ENCODE measurements at regions not wholly inside any gene's neighbourhood (a gene's known extent, or its start where the extent isn't known, plus 50 kb on each side); places are given as distances from the start of the nearest gene placed in this dataset.

GRCh38 chr22:44646668-44647067, 55.3 kb upstream of the PRR5 start:
- intact Hi-C loops (cut with micrococcal nuclease; ENCODE audit: unreplicated experiment), result no loop called here
- POLR2A ChIA-PET, result interaction anchor here (0.6 to 0.7 kb wide), 2 partner anchors 104 to 207 kb away, joined by 5 to 12 read pairs; no protein-coding TSS in a partner anchor
- no peaks in the 10 kb centered on the region for H3K36me3 ChIP-seq (ENCODE audit: control insufficient read depth, insufficient read depth, low read length)
- no peak overlapping the region for H3K27ac ChIP-seq (ENCODE audit: low read length)
- H3K4me1 ChIP-seq (ENCODE audit: control insufficient read depth, insufficient read depth, low read length), result peaks cover 5% of the 10 kb centered on the region; the same call in 1 of the 2 replicates
- ATAC-seq (no peak), DNase-seq (ENCODE audit: low read depth, low spot score) (no peak)
- TF ChIP-seq SIN3A (IDR thresholded peaks at IDR 0.05; ENCODE audit: borderline replicate concordance, insufficient read depth, low read depth, low read length) (no peak), POLR2AphosphoS5 (IDR thresholded peaks at IDR 0.05; ENCODE audit: low read depth, low read length) (no peak), TCF7L2 (IDR thresholded peaks at IDR 0.05; ENCODE audit: low read depth, low read length) (no peak), CTCF (IDR thresholded peaks at IDR 0.05) (no peak), REST (IDR thresholded peaks at IDR 0.05; ENCODE audit: insufficient read depth in 1 of 2, low read depth in 2 of 2, low read length in 1 of 2) (no peak)
- no peaks in the 10 kb centered on the region for H3K9me3 ChIP-seq (ENCODE audit: control insufficient read depth, insufficient read depth, low read depth, low read length)
- CTCF ChIA-PET, result interaction anchor here (0.7 kb wide), 1 partner anchor 32 kb away, joined by 7 read pairs; no protein-coding TSS in a partner anchor
- in situ Hi-C loops (cut with HindIII; ENCODE audit: low pct_unique_long_range_greater_than_20kb, low sequenced_read_pairs), result no loop called here
- no peaks in the 10 kb centered on the region for H3K27me3 ChIP-seq (ENCODE audit: control insufficient read depth, insufficient read depth, low read length)
- no peak overlapping the region for H3K4me3 ChIP-seq (ENCODE audit: low read depth in 2 of 2, low read length in 2 of 2)
- no TSS peak for BruUV-seq (replicated peaks)

- H3K27ac ChIP-seq (ENCODE audit: low read length), result no peak overlapping the region
- no peaks in the 10 kb centered on the region for H3K36me3 ChIP-seq (ENCODE audit: control insufficient read depth, insufficient read depth, low read length)
- H3K4me1 ChIP-seq (ENCODE audit: control insufficient read depth, insufficient read depth, low read length), result peaks cover 5% of the 10 kb centered on the region; the same call in 1 of the 2 replicates
- no peak for ATAC-seq
- TF ChIP-seq CTCF (IDR thresholded peaks at IDR 0.05), result no peak
- no peak for TF ChIP-seq POLR2AphosphoS5 (IDR thresholded peaks at IDR 0.05; ENCODE audit: low read depth, low read length)
- TF ChIP-seq SIN3A (IDR thresholded peaks at IDR 0.05; ENCODE audit: borderline replicate concordance, insufficient read depth, low read depth, low read length), result no peak
- TF ChIP-seq TCF7L2 (IDR thresholded peaks at IDR 0.05; ENCODE audit: low read depth, low read length), result no peak
- TF ChIP-seq REST (IDR thresholded peaks at IDR 0.05; ENCODE audit: insufficient read depth in 1 of 2, low read depth in 2 of 2, low read length in 1 of 2), result no peak
- ChIA-PET POLR2A (interaction anchor here (0.6 kb wide), 1 partner anchor 207 kb away, joined by 5 read pairs; no protein-coding TSS in a partner anchor), CTCF (interaction anchor here (0.7 kb wide), 1 partner anchor 32 kb away, joined by 7 read pairs; no protein-coding TSS in a partner anchor)
- no peaks in the 10 kb centered on the region for H3K27me3 ChIP-seq (ENCODE audit: control insufficient read depth, insufficient read depth, low read length)
- intact Hi-C loops (cut with micrococcal nuclease; ENCODE audit: unreplicated experiment), result no loop called here
- in situ Hi-C loops (cut with HindIII; ENCODE audit: low pct_unique_long_range_greater_than_20kb, low sequenced_read_pairs), result no loop called here
- no TSS peak for BruUV-seq (replicated peaks)
- H3K4me3 ChIP-seq (ENCODE audit: low read depth in 2 of 2, low read length in 2 of 2), result no peak overlapping the region
- DNase-seq (ENCODE audit: low read depth, low spot score), result no peak
- H3K9me3 ChIP-seq (ENCODE audit: control insufficient read depth, insufficient read depth, low read depth, low read length), result no peaks in the 10 kb centered on the region
Measured at GRCh38 chr22:44646141-44646540, 55.9 kb upstream of the PRR5 start.
